ENCODE measurements at regions not wholly inside any gene's neighbourhood (a gene's known extent, or its start where the extent isn't known, plus 50 kb on each side); places are given as distances from the start of the nearest gene placed in this dataset.

DNA sequence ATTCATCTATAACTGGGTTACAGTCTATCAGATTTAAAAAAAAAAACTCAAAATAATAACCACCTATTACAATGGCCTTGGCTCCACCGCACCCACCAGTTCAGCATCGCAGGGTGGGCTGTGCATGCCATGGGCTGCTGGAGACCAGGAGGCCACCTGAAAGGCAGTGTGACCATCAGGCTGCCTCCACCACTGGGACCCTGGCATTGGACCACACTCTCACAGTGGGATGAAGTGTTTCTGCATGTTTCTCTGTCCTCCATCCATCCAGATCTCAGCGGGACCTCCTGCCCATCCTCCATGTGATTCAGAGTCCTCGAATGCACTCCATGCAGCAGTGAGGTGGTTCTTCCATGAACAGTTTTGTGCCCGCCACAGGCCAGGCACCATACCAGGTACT is 206.1 kb upstream of the CST7 start:
- no peak overlapping the region for H3K4me3 ChIP-seq (replicated peaks; ENCODE audit: low read depth, low read length)
- TF ChIP-seq, protein P1, sequence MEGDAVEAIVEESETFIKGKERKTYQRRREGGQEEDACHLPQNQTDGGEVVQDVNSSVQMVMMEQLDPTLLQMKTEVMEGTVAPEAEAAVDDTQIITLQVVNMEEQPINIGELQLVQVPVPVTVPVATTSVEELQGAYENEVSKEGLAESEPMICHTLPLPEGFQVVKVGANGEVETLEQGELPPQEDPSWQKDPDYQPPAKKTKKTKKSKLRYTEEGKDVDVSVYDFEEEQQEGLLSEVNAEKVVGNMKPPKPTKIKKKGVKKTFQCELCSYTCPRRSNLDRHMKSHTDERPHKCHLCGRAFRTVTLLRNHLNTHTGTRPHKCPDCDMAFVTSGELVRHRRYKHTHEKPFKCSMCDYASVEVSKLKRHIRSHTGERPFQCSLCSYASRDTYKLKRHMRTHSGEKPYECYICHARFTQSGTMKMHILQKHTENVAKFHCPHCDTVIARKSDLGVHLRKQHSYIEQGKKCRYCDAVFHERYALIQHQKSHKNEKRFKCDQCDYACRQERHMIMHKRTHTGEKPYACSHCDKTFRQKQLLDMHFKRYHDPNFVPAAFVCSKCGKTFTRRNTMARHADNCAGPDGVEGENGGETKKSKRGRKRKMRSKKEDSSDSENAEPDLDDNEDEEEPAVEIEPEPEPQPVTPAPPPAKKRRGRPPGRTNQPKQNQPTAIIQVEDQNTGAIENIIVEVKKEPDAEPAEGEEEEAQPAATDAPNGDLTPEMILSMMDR (IDR thresholded peaks at IDR 0.05; ENCODE audit: low read depth, low read length, missing control alignments): no peak
- no peak for DNase-seq (ENCODE audit: extremely low read depth, low read depth)

DNA sequence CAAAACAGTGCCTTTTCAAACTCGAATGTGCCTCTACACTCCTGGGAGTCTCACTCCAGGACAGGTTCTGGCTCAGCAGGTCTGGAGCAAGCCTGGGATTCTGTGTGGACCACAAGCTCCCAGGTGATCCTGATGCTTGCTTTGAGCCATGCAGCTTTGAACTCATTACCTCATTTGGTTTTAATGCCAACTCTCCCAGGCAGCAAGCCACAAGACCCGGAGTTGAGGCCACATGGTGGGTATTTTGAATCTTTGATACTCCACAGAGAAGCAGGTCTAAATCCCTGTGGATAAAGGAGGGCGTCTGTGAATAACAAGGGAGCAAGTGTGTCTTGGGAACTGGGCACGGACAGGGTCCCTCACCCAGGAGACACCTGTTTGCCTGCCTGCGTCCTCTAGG is 205.4 kb upstream of the CST7 start:
- H3K4me3 ChIP-seq (replicated peaks; ENCODE audit: low read depth, low read length): no peak overlapping the region
- no peak for DNase-seq (ENCODE audit: extremely low read depth, low read depth)
- TF ChIP-seq, protein P1 (IDR thresholded peaks at IDR 0.05; ENCODE audit: low read depth, low read length, missing control alignments): no peak

DNA sequence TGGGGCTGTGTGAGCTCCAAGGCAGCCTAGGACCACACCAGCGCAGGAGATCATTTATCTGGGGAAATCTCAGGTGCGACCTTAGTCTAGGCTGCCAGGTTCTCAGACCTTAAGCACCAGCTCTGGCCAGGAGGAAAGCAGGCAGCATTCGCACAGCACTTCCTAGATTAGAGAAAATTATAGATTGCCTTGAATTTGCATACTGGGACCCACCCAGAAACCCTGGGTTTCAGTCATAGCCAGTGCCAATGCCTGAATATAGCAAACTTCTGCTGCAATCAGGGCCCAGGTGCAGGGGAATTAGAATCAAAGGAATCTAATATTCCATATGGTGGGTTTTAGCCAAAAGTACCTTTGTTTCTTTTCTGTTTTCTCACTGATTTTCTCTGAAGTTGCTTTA is 204.3 kb upstream of the CST7 start:
- DNase-seq (ENCODE audit: extremely low read depth, low read depth): no peak
- TF ChIP-seq, protein P1 (IDR thresholded peaks at IDR 0.05; ENCODE audit: low read depth, low read length, missing control alignments): no peak
- no peak overlapping the region for H3K4me3 ChIP-seq (replicated peaks; ENCODE audit: low read depth, low read length)

DNA sequence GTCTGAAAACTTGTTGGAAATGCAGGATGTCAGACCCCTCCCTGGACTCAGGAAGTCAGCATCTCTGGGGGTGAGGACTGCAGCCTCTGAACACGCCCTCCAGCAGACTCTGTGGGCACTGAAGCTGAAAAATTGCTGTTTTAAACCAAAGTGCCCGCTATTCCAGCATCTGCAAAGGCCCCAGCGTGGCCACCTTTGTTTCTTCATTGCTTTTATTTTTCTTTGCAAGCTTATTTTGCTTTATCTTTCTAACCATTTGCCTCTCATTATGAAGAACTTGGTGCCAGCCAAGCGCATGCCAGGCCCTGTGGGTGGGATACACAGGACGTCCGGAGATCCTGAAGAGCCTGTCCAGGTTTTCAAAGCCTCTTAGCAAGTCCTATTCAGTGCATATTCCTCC is 203.9 kb upstream of the CST7 start:
- TF ChIP-seq, protein P1 (IDR thresholded peaks at IDR 0.05; ENCODE audit: low read depth, low read length, missing control alignments): no peak
- no peak for DNase-seq (ENCODE audit: extremely low read depth, low read depth)
- no peak overlapping the region for H3K4me3 ChIP-seq (replicated peaks; ENCODE audit: low read depth, low read length)

DNA sequence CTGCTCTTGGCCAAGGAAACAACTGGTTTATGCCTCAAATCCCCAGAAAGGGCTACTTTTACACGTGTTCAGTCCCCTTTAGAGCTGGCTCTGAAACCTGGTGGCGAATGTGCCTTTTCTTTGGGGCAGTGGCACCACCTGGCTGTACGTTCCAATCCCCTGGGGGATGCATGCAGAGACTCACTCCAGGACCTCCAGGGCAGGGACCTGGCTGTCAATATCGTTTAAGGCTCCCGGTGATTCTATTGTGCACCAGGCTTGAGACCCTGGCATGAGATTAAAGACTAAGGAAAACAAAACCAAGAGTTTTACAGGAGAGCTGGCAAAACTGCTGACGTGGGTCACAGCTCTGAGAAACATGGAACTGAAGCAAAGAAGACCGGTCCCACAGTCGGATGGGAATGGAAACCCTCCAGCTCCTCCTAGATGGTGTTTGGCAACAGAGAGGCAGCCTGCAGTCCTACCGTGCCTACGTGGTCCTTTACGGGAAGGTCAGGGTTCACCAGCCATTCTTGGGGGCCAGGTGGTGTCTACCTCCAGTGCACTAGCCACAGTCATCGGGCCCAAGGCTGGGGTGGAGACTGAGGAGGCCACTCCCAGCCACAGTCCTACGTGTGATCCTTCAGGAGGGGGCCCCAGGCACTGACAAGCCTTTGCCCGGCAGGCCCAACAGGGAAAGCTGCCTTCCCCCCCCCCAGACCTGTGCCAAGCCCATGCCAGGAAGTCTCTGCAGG is 203.3 kb upstream of the CST7 start:
- TF ChIP-seq, protein P1 (IDR thresholded peaks at IDR 0.05; ENCODE audit: low read depth, low read length, missing control alignments): no peak
- no peak for DNase-seq (ENCODE audit: extremely low read depth, low read depth)
- no peak overlapping the region for H3K4me3 ChIP-seq (replicated peaks; ENCODE audit: low read depth, low read length)

DNA sequence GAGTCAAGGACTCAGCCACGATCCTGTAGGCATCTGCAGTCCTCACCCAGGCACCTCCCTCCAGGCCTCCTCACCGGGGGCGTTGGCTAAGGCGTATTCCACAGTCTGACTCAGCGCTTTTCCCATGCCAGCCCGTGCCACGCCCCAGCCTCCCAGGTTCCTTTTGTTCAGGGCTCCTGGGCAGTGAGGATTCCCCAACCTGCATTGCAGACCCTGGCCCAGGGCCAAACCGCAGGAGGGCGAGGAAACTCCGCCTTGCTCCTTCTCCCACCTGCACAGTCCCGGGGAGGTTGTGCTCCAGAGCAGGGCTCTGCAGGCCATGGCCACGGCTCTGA is 202.8 kb upstream of the CST7 start:
- DNase-seq (ENCODE audit: extremely low read depth, low read depth): no peak
- TF ChIP-seq, protein P1 (IDR thresholded peaks at IDR 0.05; ENCODE audit: low read depth, low read length, missing control alignments): no peak
- H3K4me3 ChIP-seq (replicated peaks; ENCODE audit: low read depth, low read length): no peak overlapping the region

Data from HFF-Myc (cell line).